ENCODE measurements at regions not wholly inside any gene's neighbourhood (a gene's known extent, or its start where the extent isn't known, plus 50 kb on each side); places are given as distances from the start of the nearest gene placed in this dataset.

DNA sequence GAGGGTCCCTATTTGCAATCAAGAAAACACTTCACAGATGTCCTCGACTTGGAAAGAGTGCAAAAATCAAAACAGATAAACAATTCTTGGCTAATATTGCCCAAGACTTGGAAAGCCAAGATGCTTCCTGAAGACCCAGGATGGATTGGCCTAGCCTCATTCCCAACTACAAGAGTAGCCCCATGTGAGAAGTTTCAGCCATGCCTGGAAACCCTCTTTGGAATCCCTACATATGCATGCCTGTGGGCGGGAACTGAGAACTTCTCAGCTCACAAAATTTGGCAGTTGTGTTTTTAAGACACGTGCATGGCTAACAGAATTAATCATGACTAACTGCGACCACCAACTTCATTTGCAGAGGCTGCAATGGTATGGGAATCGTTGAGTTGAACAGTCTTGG lies 283.2 kb upstream of the TBX3 start:
- no peak for DNase-seq (ENCODE audit: low spot score)
- 89% methylated on average over 5 of the region's 5 CpGs for WGBS (ENCODE audit: low lambda C conversion rate, missing lambda C conversion rate)
- peaks cover 9% of the 10 kb centered on the region for H3K4me1 ChIP-seq (ENCODE audit: insufficient read depth)
- H3K27me3 ChIP-seq, result no peaks in the 10 kb centered on the region
- H4K20me1 ChIP-seq (ENCODE audit: insufficient read depth, poor library complexity, severe bottlenecking), result no peaks in the 10 kb centered on the region
- no peak overlapping the region for H2AFZ ChIP-seq
- no peak overlapping the region for H3K27ac ChIP-seq
- H3K4me3 ChIP-seq, result no peak overlapping the region
- H3K9me2 ChIP-seq (replicated peaks; ENCODE audit: insufficient read depth), result no peaks in the 10 kb centered on the region
- H3K9me3 ChIP-seq (ENCODE audit: low read depth), result no peaks in the 10 kb centered on the region
- TF ChIP-seq EZH2 (IDR thresholded peaks at IDR 0.05; ENCODE audit: borderline replicate concordance), result no peak
- TF ChIP-seq EZH2phosphoT487 (IDR thresholded peaks at IDR 0.05; ENCODE audit: low read depth, severe bottlenecking, unreplicated experiment), result no peak
- TF ChIP-seq, protein P1, sequence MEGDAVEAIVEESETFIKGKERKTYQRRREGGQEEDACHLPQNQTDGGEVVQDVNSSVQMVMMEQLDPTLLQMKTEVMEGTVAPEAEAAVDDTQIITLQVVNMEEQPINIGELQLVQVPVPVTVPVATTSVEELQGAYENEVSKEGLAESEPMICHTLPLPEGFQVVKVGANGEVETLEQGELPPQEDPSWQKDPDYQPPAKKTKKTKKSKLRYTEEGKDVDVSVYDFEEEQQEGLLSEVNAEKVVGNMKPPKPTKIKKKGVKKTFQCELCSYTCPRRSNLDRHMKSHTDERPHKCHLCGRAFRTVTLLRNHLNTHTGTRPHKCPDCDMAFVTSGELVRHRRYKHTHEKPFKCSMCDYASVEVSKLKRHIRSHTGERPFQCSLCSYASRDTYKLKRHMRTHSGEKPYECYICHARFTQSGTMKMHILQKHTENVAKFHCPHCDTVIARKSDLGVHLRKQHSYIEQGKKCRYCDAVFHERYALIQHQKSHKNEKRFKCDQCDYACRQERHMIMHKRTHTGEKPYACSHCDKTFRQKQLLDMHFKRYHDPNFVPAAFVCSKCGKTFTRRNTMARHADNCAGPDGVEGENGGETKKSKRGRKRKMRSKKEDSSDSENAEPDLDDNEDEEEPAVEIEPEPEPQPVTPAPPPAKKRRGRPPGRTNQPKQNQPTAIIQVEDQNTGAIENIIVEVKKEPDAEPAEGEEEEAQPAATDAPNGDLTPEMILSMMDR (IDR thresholded peaks at IDR 0.05; ENCODE audit: poor library complexity), result no peak
- no peak overlapping the region for H3K4me2 ChIP-seq
- H3K79me2 ChIP-seq, result no peaks in the 10 kb centered on the region
- no peaks in the 10 kb centered on the region for H3K36me3 ChIP-seq (replicated peaks; ENCODE audit: insufficient read depth, low read depth)

DNA sequence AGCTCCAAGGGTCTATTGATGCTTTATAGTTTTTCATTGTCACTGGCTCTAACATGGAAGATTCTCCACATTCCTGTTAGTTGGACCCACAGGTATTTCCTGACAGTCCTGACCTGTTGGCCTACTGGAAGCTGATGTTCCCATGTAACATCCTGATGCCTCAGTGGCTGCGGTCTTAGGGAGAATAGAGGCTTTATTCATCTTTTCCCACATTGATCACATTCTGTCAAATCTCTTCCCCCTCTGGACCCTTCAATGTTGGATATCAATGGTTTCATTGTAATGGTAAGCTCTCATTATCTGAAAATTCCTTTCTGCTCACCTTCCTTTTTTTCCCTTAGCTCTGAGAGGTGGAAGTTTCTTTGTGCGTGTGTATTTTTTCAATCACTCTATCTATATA lies 280.9 kb upstream of the TBX3 start:
- H3K9me3 ChIP-seq (ENCODE audit: low read depth), result no peaks in the 10 kb centered on the region
- no peaks in the 10 kb centered on the region for H4K20me1 ChIP-seq (ENCODE audit: insufficient read depth, poor library complexity, severe bottlenecking)
- no peak overlapping the region for H2AFZ ChIP-seq
- no peaks in the 10 kb centered on the region for H3K79me2 ChIP-seq
- TF ChIP-seq, protein P1 (IDR thresholded peaks at IDR 0.05; ENCODE audit: poor library complexity), result no peak
- TF ChIP-seq EZH2 (IDR thresholded peaks at IDR 0.05; ENCODE audit: borderline replicate concordance), result no peak
- TF ChIP-seq EZH2phosphoT487 (IDR thresholded peaks at IDR 0.05; ENCODE audit: low read depth, severe bottlenecking, unreplicated experiment), result no peak
- peaks cover 9% of the 10 kb centered on the region for H3K4me1 ChIP-seq (ENCODE audit: insufficient read depth)
- H3K27ac ChIP-seq, result no peak overlapping the region
- H3K9me2 ChIP-seq (replicated peaks; ENCODE audit: insufficient read depth), result no peaks in the 10 kb centered on the region
- no peak for DNase-seq (ENCODE audit: low spot score)
- no peak overlapping the region for H3K4me2 ChIP-seq
- WGBS (ENCODE audit: low lambda C conversion rate, missing lambda C conversion rate), result 97% methylated on average over 2 of the region's 2 CpGs
- no peak overlapping the region for H3K4me3 ChIP-seq
- H3K27me3 ChIP-seq, result no peaks in the 10 kb centered on the region
- no peaks in the 10 kb centered on the region for H3K36me3 ChIP-seq (replicated peaks; ENCODE audit: insufficient read depth, low read depth)

DNA sequence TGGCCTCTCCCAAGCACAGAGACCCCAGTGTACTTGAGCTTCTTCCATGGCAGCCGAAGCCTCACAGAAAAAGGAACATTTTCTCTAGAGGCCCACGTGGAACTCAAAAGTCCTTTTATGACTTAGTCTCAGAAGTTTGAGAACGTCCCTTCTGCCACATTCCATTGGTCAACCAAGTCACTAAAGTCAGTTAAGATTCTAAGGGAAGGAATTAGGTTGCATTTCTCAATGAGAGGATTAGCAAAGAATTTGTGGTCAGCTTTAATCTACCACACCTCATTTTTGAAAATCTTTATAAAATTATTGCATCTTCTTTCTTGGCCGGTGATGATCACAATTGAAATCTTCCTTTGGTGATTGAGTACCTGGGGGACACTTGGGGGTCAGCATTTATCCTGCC lies 279.9 kb upstream of the TBX3 start:
- no peaks in the 10 kb centered on the region for H3K36me3 ChIP-seq (replicated peaks; ENCODE audit: insufficient read depth, low read depth)
- no peak overlapping the region for H2AFZ ChIP-seq
- H3K27ac ChIP-seq, result no peak overlapping the region
- WGBS (ENCODE audit: low lambda C conversion rate, missing lambda C conversion rate), result 90% methylated on average over 4 of the region's 4 CpGs
- no peaks in the 10 kb centered on the region for H3K9me2 ChIP-seq (replicated peaks; ENCODE audit: insufficient read depth)
- H3K4me1 ChIP-seq (ENCODE audit: insufficient read depth), result peaks cover 7% of the 10 kb centered on the region
- H3K4me3 ChIP-seq, result no peak overlapping the region
- no peak for TF ChIP-seq EZH2phosphoT487 (IDR thresholded peaks at IDR 0.05; ENCODE audit: low read depth, severe bottlenecking, unreplicated experiment)
- TF ChIP-seq, protein P1 (IDR thresholded peaks at IDR 0.05; ENCODE audit: poor library complexity), result no peak
- no peak for TF ChIP-seq EZH2 (IDR thresholded peaks at IDR 0.05; ENCODE audit: borderline replicate concordance)
- H3K4me2 ChIP-seq, result no peak overlapping the region
- no peaks in the 10 kb centered on the region for H3K27me3 ChIP-seq
- no peaks in the 10 kb centered on the region for H4K20me1 ChIP-seq (ENCODE audit: insufficient read depth, poor library complexity, severe bottlenecking)
- DNase-seq (ENCODE audit: low spot score), result no peak
- H3K9me3 ChIP-seq (ENCODE audit: low read depth), result no peaks in the 10 kb centered on the region
- H3K79me2 ChIP-seq, result no peaks in the 10 kb centered on the region

DNA sequence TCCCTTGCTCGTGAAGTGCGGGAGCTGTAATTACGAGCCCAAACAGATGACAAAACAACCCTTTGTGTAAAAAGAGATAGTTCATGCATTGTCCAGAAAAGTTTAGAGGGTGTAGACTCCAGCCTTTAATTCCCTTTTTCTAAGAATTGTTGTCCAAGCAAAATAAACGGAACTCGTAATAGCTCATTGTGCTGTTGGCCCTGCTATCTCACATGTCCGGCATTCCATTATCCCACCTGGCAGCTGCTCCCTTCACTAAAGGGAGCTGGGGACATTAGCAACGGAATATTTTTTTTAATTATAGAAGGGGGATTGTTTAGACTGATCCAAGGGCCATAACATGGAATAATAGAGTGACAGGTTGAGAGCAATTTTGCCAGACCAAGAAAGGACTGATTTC lies 277.5 kb upstream of the TBX3 start:
- Histone ChIP-seq H3K4me3 (no peak overlapping the region), H4K20me1 (ENCODE audit: insufficient read depth, poor library complexity, severe bottlenecking) (no peaks in the 10 kb centered on the region), H3K9me3 (ENCODE audit: low read depth) (no peaks in the 10 kb centered on the region), H3K27ac (no peak overlapping the region), H2AFZ (no peak overlapping the region), H3K9me2 (replicated peaks; ENCODE audit: insufficient read depth) (no peaks in the 10 kb centered on the region), H3K79me2 (no peaks in the 10 kb centered on the region), H3K4me1 (ENCODE audit: insufficient read depth) (no peaks in the 10 kb centered on the region), H3K27me3 (no peaks in the 10 kb centered on the region), H3K36me3 (replicated peaks; ENCODE audit: insufficient read depth, low read depth) (no peaks in the 10 kb centered on the region), H3K4me2 (no peak overlapping the region)
- DNase-seq (ENCODE audit: low spot score), result no peak
- 71% methylated on average over 7 of the region's 7 CpGs for WGBS (ENCODE audit: low lambda C conversion rate, missing lambda C conversion rate)
- TF ChIP-seq, protein P1 (IDR thresholded peaks at IDR 0.05; ENCODE audit: poor library complexity), result no peak
- TF ChIP-seq EZH2 (IDR thresholded peaks at IDR 0.05; ENCODE audit: borderline replicate concordance) (no peak), EZH2phosphoT487 (IDR thresholded peaks at IDR 0.05; ENCODE audit: low read depth, severe bottlenecking, unreplicated experiment) (no peak)

All from hepatocyte (in vitro differentiated cells).